Upper lobe of left lung (tissue), 4 donors: ENCODE measurements at regions not wholly inside any gene's neighbourhood (a gene's known extent, or its start where the extent isn't known, plus 50 kb on each side); places are given as distances from the start of the nearest gene placed in this dataset.
"Not testable (repeated sequence)": the region's sequence is repeated elsewhere in the genome, so short reads cannot be mapped to it uniquely, and the experiment has no call there.

ENCODE experiments used
- CTCF ChIP-seq, 6 experiments: fragments of 450-650 bp in 4 of 6; fragments of 200-600 bp in 2 of 6; sonication (generic) in 2 of 6; IDR thresholded peaks; one replicate each; pipeline ENCODE4 v1.5.1; 2016 to 2019; ENCODE audit warnings: antibody characterized with exemption in 6 of 6
- POLR2A ChIP-seq, 4 donors: fragments of 450-650 bp; IDR thresholded peaks; one replicate each; pipeline ENCODE4 v1.5.1; 2016 to 2017; ENCODE audit warnings: antibody characterized with exemption in 4 of 4, mild to moderate bottlenecking in 2 of 4
- POLR2AphosphoS5 ChIP-seq, 2 donors: sonication (generic); formaldehyde crosslinking; IDR thresholded peaks; one replicate each; pipeline ENCODE4 v1.5.1; 2017; ENCODE audit warnings: antibody characterized with exemption in 2 of 2

- TF ChIP-seq CTCF, POLR2A, POLR2AphosphoS5 (IDR thresholded peaks at IDR 0.05): not testable (repeated sequence)
Observed at GRCh38 chr16:16935909-16936308, 534.9 kb downstream of the XYLT1 start.
